OCI-LY3 (cell line): ENCODE measurements at regions not wholly inside any gene's neighbourhood (a gene's known extent, or its start where the extent isn't known, plus 50 kb on each side); places are given as distances from the start of the nearest gene placed in this dataset.

ENCODE experiments used
- EZH2phosphoT487 ChIP-seq: fragments of 200-600 bp; shearing (Covaris generic); IDR thresholded peaks from 2 replicates; pipeline ENCODE4 v1.6.1; 2018; ENCODE audit warnings: antibody characterized with exemption, mixed run types, low read depth
- TF ChIP-seq, protein P1 (sequence below): fragments of 200-600, 300-600 bp; sonication (generic); IDR thresholded peaks from 2 replicates; pipeline ENCODE4 v1.5.1; 2014; ENCODE audit warnings: antibody characterized with exemption, low read length, low read depth

DNA sequence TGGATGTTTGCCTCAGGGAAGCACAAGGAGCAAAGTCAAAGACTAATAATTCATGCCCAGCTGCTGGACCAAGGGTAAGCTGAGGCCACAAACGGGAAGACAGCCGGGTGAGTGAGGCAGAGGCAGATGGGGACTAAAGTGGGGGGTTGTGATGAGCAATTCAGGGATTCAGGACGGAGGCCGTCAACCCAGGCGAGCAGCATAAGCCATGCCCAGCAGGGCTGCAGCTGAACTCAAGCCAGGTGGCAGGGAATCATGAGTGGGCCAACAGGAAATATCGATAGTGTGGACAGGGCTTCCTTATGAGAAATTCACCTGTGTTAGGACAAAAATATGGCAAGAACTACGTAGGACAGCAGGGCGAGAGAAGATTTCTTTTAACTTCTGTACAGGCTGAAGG is 246.8 kb downstream of the CDC5L start:
- TF ChIP-seq, protein P1, sequence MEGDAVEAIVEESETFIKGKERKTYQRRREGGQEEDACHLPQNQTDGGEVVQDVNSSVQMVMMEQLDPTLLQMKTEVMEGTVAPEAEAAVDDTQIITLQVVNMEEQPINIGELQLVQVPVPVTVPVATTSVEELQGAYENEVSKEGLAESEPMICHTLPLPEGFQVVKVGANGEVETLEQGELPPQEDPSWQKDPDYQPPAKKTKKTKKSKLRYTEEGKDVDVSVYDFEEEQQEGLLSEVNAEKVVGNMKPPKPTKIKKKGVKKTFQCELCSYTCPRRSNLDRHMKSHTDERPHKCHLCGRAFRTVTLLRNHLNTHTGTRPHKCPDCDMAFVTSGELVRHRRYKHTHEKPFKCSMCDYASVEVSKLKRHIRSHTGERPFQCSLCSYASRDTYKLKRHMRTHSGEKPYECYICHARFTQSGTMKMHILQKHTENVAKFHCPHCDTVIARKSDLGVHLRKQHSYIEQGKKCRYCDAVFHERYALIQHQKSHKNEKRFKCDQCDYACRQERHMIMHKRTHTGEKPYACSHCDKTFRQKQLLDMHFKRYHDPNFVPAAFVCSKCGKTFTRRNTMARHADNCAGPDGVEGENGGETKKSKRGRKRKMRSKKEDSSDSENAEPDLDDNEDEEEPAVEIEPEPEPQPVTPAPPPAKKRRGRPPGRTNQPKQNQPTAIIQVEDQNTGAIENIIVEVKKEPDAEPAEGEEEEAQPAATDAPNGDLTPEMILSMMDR: no peak
- no peak for TF ChIP-seq EZH2phosphoT487
